GM12872 (cell line): ENCODE measurements at regions not wholly inside any gene's neighbourhood (a gene's known extent, or its start where the extent isn't known, plus 50 kb on each side); places are given as distances from the start of the nearest gene placed in this dataset.
A peak's percentile ranks its signal among the peaks of the same experiment; 100 is the strongest.

Source experiments
- TF ChIP-seq, protein P1 (sequence below): IDR thresholded peaks from 3 replicates; pipeline ENCODE4 v1.5.1; 2011; ENCODE audit warnings: low read depth, mild to moderate bottlenecking, low read length, moderate library complexity; ENCODE audit not compliant: insufficient read depth

DNA sequence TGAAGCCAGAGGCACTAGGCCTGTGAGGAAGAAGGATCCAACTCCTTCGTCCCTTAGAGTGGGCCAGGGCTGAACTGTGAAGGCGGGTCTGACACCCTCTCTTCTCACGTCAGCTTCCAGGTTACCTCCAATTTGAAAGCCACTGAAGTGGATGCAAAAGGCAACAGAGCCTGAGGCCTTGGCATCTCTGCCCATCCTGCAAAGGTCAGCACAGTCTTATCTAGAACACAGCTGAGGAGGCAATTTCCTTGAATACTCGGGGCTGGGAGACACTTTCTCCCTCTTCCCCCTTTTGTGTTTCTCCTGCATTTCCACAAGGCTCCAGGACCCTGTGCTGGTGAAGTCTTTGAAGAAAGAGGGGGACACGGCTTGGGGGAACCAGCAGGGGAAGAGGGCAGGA lies 91.6 kb upstream of the PAX6 start:
- TF ChIP-seq, protein P1, sequence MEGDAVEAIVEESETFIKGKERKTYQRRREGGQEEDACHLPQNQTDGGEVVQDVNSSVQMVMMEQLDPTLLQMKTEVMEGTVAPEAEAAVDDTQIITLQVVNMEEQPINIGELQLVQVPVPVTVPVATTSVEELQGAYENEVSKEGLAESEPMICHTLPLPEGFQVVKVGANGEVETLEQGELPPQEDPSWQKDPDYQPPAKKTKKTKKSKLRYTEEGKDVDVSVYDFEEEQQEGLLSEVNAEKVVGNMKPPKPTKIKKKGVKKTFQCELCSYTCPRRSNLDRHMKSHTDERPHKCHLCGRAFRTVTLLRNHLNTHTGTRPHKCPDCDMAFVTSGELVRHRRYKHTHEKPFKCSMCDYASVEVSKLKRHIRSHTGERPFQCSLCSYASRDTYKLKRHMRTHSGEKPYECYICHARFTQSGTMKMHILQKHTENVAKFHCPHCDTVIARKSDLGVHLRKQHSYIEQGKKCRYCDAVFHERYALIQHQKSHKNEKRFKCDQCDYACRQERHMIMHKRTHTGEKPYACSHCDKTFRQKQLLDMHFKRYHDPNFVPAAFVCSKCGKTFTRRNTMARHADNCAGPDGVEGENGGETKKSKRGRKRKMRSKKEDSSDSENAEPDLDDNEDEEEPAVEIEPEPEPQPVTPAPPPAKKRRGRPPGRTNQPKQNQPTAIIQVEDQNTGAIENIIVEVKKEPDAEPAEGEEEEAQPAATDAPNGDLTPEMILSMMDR: no peak

DNA sequence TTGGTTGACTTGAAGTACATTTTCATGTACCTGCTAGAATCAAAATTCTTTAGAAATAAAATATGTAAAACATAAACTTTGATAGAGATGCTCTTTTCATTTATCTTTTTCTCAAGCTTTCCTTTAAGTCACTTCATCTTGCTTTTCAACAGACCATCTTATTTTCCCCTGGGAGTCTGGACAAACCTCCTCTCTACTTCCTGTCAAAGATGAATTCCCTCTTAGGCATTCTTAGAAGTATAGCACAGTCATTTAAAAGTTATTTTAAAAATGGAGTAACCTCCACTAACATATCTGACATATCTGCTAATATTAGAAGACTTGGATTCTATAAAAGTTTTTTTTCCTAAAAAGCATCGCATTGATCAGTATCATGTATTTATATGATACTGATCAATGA lies 84.8 kb upstream of the PAX6 start:
- TF ChIP-seq, protein P1: no peak

DNA sequence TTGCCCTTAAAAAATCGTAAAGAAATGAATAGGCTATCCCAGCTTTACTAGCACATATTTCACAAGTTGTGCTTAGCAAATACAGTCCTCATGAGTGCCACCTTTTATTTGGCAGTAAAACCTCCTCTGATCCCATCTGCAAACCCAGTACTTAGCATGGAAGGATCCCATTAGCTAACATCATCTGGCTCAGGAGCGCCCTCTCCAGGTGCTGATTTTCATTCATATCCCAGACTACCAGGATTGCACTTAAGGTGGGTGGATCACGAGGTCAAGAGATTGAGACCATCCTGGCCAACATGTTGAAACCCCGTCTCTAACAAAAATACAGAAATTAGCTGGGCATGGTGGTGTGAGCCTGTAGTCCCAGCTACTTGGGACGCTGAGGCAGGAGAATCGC lies 76.1 kb upstream of the PAX6 start:
- TF ChIP-seq, protein P1: peak; percentile 45

DNA sequence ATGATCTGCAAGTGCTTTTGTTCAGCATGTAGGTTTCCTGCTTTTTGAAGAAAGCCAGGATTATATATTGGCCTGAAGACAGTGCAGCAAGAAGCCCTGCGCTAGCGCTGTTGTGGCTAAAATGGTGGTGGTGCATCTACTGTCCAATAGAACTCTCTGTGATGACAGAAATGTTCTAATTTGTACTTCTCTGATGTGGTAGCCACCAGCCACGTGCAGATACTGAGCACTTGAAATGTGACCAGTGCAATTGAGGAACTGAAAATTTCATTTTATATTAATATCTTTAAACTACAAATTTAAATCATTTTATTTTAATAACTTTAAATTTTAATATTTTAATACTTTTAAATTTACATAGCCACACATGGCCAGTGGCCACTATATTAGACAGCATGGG lies 73.0 kb upstream of the PAX6 start:
- TF ChIP-seq, protein P1: no peak

DNA sequence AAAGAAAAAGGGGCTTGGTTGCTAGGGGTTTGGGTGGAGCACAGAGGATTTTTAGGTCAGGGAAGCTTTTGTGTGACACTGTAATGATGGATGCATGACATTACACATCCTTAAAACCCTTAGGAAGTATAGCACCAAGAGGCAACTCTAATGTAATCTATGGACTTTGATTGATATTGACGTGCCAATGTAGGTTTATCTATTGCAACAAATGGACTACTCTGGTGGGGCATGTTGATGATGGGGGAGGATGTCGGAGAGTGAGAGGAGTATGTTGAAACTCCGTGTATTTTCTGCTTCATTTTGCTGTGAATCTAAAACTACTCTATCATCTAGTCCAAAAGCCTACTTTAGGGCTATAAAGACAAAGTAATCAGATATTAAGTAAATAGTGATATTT lies 72.3 kb upstream of the PAX6 start:
- TF ChIP-seq, protein P1: no peak

DNA sequence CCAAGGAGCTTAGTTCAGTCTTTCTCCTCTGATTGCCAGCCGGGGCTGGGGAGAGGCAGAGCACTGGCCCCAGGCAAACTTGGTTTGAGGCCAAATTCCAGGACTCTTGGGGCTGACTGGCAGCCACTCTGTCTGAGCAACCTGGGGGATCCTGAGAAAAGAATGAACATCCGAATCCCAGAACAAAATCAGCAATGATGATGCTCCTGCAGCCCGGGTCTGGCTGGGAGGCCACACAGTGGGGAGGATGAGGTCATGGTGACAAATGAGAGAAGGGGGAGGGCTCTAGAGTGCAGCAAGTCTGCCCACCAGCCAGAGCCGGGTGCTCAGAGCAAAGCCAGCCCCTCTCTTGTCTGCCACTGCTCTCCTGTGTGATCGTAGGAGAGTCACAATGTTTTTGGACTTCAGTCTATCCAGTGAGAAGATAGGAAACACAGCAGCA lies 71.8 kb upstream of the PAX6 start:
- TF ChIP-seq, protein P1: no peak

DNA sequence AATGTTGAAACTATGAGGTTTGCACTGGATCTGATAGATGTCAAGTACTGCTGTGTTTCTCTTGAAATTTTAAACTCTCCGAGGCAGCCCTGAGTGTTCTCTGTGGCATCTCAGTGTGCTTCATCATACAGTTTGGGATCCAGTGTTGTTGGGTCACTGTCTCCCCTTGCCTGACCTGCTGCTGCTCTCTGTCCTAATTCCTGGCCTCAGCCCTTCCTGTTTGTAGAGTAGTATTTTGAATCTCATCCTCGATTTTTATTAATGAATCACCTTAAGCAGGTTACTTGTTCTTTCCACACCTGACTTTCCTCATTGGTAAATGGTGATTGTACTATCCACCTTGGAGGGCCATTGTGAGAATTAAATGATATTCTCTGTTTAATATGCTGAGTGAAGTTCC lies 70.7 kb upstream of the PAX6 start:
- TF ChIP-seq, protein P1: no peak

DNA sequence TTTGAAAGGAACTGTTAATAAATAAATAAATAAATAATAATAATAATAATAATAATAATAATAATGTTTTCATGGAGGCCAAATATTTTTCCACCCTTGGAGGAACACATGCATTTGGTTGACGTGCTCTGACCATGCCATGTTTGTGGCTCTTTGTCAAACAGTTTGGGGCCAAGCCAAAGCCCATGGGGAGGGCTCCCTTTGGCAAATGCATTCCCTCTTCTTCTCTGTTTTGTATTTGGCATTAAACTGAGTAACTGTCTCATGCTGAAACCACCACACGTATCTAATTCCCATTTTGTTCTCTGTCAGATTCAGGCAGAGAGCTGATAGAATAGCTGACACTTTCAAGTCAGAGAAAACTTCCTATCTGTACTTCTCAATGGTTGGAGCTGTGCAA lies 68.6 kb upstream of the PAX6 start:
- TF ChIP-seq, protein P1: no peak
